ENCODE measurements at regions not wholly inside any gene's neighbourhood (a gene's known extent, or its start where the extent isn't known, plus 50 kb on each side); places are given as distances from the start of the nearest gene placed in this dataset.
"Not testable (repeated sequence)": the region's sequence is repeated elsewhere in the genome, so short reads cannot be mapped to it uniquely, and the experiment has no call there.

DNA sequence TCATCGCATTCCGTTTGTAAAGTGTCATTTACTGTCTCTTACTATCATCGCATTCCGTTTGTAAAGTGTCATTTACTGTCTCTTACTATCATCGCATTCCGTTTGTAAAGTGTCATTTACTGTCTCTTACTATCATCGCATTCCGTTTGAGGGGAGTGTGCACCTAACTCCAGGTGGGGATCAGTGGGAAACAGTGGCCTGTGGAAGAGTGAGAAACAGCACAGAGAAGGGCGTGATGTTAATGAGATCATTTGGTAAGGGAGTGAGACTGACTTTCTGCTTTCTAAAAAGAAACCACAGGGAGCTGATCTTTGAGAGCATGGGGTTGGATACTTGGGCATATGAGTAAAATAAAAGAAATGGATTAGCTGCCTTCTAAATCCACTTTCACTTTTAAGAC is 77.5 kb upstream of the ZPLD1 start:
- TF ChIP-seq, protein P1, sequence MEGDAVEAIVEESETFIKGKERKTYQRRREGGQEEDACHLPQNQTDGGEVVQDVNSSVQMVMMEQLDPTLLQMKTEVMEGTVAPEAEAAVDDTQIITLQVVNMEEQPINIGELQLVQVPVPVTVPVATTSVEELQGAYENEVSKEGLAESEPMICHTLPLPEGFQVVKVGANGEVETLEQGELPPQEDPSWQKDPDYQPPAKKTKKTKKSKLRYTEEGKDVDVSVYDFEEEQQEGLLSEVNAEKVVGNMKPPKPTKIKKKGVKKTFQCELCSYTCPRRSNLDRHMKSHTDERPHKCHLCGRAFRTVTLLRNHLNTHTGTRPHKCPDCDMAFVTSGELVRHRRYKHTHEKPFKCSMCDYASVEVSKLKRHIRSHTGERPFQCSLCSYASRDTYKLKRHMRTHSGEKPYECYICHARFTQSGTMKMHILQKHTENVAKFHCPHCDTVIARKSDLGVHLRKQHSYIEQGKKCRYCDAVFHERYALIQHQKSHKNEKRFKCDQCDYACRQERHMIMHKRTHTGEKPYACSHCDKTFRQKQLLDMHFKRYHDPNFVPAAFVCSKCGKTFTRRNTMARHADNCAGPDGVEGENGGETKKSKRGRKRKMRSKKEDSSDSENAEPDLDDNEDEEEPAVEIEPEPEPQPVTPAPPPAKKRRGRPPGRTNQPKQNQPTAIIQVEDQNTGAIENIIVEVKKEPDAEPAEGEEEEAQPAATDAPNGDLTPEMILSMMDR (IDR thresholded peaks at IDR 0.05; ENCODE audit: poor library complexity, severe bottlenecking) = not testable (repeated sequence)
- not testable (repeated sequence) for TF ChIP-seq POLR2AphosphoS5 (IDR thresholded peaks at IDR 0.05); EZH2 (IDR thresholded peaks at IDR 0.05; ENCODE audit: borderline replicate concordance, insufficient read depth, low read length, poor library complexity, severe bottlenecking); RAD21 (conservative IDR thresholded peaks at IDR 0.05)
